GM21423 (cell line): ENCODE measurements at regions not wholly inside any gene's neighbourhood (a gene's known extent, or its start where the extent isn't known, plus 50 kb on each side); places are given as distances from the start of the nearest gene placed in this dataset.
"Not testable (repeated sequence)": the region's sequence is repeated elsewhere in the genome, so short reads cannot be mapped to it uniquely, and the experiment has no call there.

ENCODE experiments used
- ATAC-seq: cut with Tn5 transposase; IDR thresholded peaks from one replicate; pipeline ENCODE4 v1.9.1; 2021; ENCODE audit warnings: mild to moderate bottlenecking, moderate library complexity; ENCODE audit not compliant: unreplicated experiment

GRCh38 chr7:45267262-45267661, 109.7 kb downstream of the RAMP3 start:
- ATAC-seq: no peak

- no peak for ATAC-seq
These were observed 110.4 kb downstream of the RAMP3 start for GRCh38 chr7:45268013-45268412.

- no peak for ATAC-seq
These were observed 111.6 kb downstream of the RAMP3 start for GRCh38 chr7:45269192-45269591.

- no peak for ATAC-seq
These were observed 121.3 kb downstream of the RAMP3 start for GRCh38 chr7:45278763-45279398.

- ATAC-seq: not testable (repeated sequence)
These were observed 132.0 kb downstream of the RAMP3 start for GRCh38 chr7:45289611-45290010.

- no peak for ATAC-seq
These were observed 133.3 kb downstream of the RAMP3 start for GRCh38 chr7:45290880-45291279.

GRCh38 chr7:45292481-45292880, 134.9 kb downstream of the RAMP3 start:
- ATAC-seq: no peak

- ATAC-seq: no peak
These were observed 135.8 kb downstream of the RAMP3 start for GRCh38 chr7:45293295-45293942.

- no peak for ATAC-seq
These were observed 137.0 kb downstream of the RAMP3 start for GRCh38 chr7:45294559-45294958.

GRCh38 chr7:45295222-45295621, 137.6 kb downstream of the RAMP3 start:
- no peak for ATAC-seq

- ATAC-seq: no peak
These were observed 139.2 kb downstream of the RAMP3 start for GRCh38 chr7:45296748-45297147.

GRCh38 chr7:45306752-45307305, 149.2 kb downstream of the RAMP3 start:
- ATAC-seq: no peak

- no peak for ATAC-seq
These were observed 154.0 kb downstream of the RAMP3 start for GRCh38 chr7:45311597-45311996.

- ATAC-seq: not testable (repeated sequence)
These were observed 157.9 kb downstream of the RAMP3 start for GRCh38 chr7:45315512-45315911.

- ATAC-seq: no peak
These were observed 167.2 kb downstream of the RAMP3 start for GRCh38 chr7:45324683-45325237.

- no peak for ATAC-seq
These were observed 167.8 kb downstream of the RAMP3 start for GRCh38 chr7:45325378-45325777.

GRCh38 chr7:45328403-45328981, 170.9 kb downstream of the RAMP3 start:
- no peak for ATAC-seq

GRCh38 chr7:45331563-45331962, 174.0 kb downstream of the RAMP3 start:
- no peak for ATAC-seq

- ATAC-seq: not testable (repeated sequence)
These were observed 177.4 kb downstream of the RAMP3 start for GRCh38 chr7:45335024-45335423.

GRCh38 chr7:45342236-45342635, 184.6 kb downstream of the RAMP3 start:
- ATAC-seq: no peak

- ATAC-seq: no peak
These were observed 186.2 kb downstream of the RAMP3 start for GRCh38 chr7:45343746-45344145.

GRCh38 chr7:45347804-45348203, 190.2 kb downstream of the RAMP3 start:
- no peak for ATAC-seq
